HepG2 (cell line): ENCODE measurements at regions not wholly inside any gene's neighbourhood (a gene's known extent, or its start where the extent isn't known, plus 50 kb on each side); places are given as distances from the start of the nearest gene placed in this dataset.

Experiments used
- ATAC-seq: fragments of 200-7000 bp; cut with Tn5 transposase; 3 replicates; pipeline ENCODE4 v1.9.1; 2020; ENCODE audit warnings: mild to moderate bottlenecking, moderate library complexity
- BruUV-seq: library from RNA; stranded (reverse); fragments of 400-500 nt; replicated peaks from 2 replicates; lab custom pipeline; 2021; lab: Mats Ljungman, UMichigan
- CTCF ChIA-PET: fragments of 300-600 bp; formaldehyde crosslinking; extraction: SDS; loops from one replicate; lab custom pipeline; 2021; ENCODE audit warnings: low total read pairs, inconsistent platforms, low intra/inter-chr PET ratio; lab: Yijun Ruan, JAX
- POLR2A ChIA-PET: fragments of 350-600 bp; sonication (Branson Sonifier 250); formaldehyde crosslinking; loops from one replicate; lab custom pipeline; 2020; ENCODE audit warnings: antibody characterized with exemption, inconsistent platforms; lab: Yijun Ruan, JAX
- DNase-seq: peaks from one replicate; pipeline ENCODE4 v3.0.0-alpha.2; 2015; ENCODE audit warnings: low spot score
- FAIRE-seq: peaks from 3 replicates; lab custom pipeline; 2011; peaks lifted over from hg19 to GRCh38; lab: Jason Lieb, UNC
- H2AFZ ChIP-seq: one replicate; pipeline ENCODE4 v1.6.1; 2011; ENCODE audit warnings: low read length, inconsistent platforms
- H3K27ac ChIP-seq: fragments of 300-600 bp; 3 replicates; pipeline ENCODE4 v1.8.0; 2011; ENCODE audit warnings: mixed run types, mild to moderate bottlenecking, mixed read lengths, low read length, inconsistent platforms; ENCODE audit not compliant: insufficient read depth; ENCODE audit errors: extremely low read length
- H3K27me3 ChIP-seq, 2 experiments: fragments of 200-600 bp in 1 of 2; 2 replicates in 1 of 2; 3 replicates in 1 of 2; pipeline versions ENCODE4 v1.6.0 to v1.8.0; 2011; ENCODE audit warnings: low read length in 2 of 2, mild to moderate bottlenecking in 2 of 2, moderate library complexity in 2 of 2, inconsistent platforms in 1 of 2; ENCODE audit not compliant: insufficient read depth in 2 of 2, control insufficient read depth in 1 of 2
- H3K36me3 ChIP-seq, 2 experiments: fragments of 200-600 bp in 1 of 2; replicated peaks in 1 of 2; 2 replicates in 1 of 2; 3 replicates in 1 of 2; pipeline versions ENCODE4 v1.5.1 to v1.8.0; 2011; ENCODE audit warnings: low read length in 2 of 2, inconsistent platforms in 1 of 2; ENCODE audit not compliant: insufficient read depth in 2 of 2, control insufficient read depth in 1 of 2
- H3K4me1 ChIP-seq: 2 replicates; pipeline ENCODE4 v1.5.1; 2012; ENCODE audit warnings: low read length, inconsistent platforms; ENCODE audit not compliant: insufficient read depth
- H3K4me2 ChIP-seq: 2 replicates; pipeline ENCODE4 v1.6.0; 2011; ENCODE audit warnings: low read depth, low read length, inconsistent platforms
- H3K4me3 ChIP-seq, 3 experiments: fragments of 200-600 bp in 1 of 3; sonication (generic), shearing (Covaris generic) in 1 of 3; replicated peaks in 1 of 3; 2 replicates each; pipeline ENCODE4 v1.5.1; 2011 to 2016; ENCODE audit warnings: low read length in 3 of 3, inconsistent platforms in 2 of 3, low read depth in 2 of 3, mild to moderate bottlenecking in 2 of 3, control low read depth in 1 of 3, mixed read lengths in 1 of 3; ENCODE audit not compliant: insufficient read depth in 1 of 3
- H3K79me2 ChIP-seq: one replicate; pipeline ENCODE4 v1.6.1; 2011; ENCODE audit warnings: low read length, inconsistent platforms; ENCODE audit not compliant: insufficient read depth
- H3K9ac ChIP-seq: 2 replicates; pipeline ENCODE4 v1.6.0; 2011; ENCODE audit warnings: mild to moderate bottlenecking, low read depth, low read length, inconsistent platforms; ENCODE audit not compliant: insufficient read depth
- H3K9me3 ChIP-seq: 2 replicates; pipeline ENCODE4 v1.5.1; 2012; ENCODE audit warnings: mild to moderate bottlenecking, low read length
- H4K20me1 ChIP-seq: 2 replicates; pipeline ENCODE4 v1.6.0; 2011; ENCODE audit warnings: inconsistent platforms, mild to moderate bottlenecking, low read length, moderate library complexity; ENCODE audit not compliant: insufficient read depth
- ARID2 ChIP-seq: sonication (generic); formaldehyde crosslinking; IDR thresholded peaks from 2 replicates; pipeline ENCODE4 v1.8.1; 2022; ENCODE audit warnings: mild to moderate bottlenecking, missing genetic modification reagents, borderline replicate concordance
- ASH2L ChIP-seq: fragments of 300-600, 200-600 bp; sonication (generic); IDR thresholded peaks from 2 replicates; pipeline ENCODE4 v1.7.0; 2017; ENCODE audit warnings: low read depth, mild to moderate bottlenecking, moderate library complexity, mixed read lengths, low read length; ENCODE audit not compliant: insufficient read length
- ATF7-NPFF ChIP-seq: sonication (generic); formaldehyde crosslinking; IDR thresholded peaks from 2 replicates; pipeline ENCODE4 v1.8.1; 2023; ENCODE audit warnings: mild to moderate bottlenecking, low read depth, missing genetic modification reagents, moderate library complexity
- CBX2 ChIP-seq, 2 experiments: fragments of 200-600 bp in 1 of 2; sonication (generic); formaldehyde crosslinking in 1 of 2; IDR thresholded peaks; 2 replicates each; pipeline versions ENCODE4 v1.7.0 to v1.8.1; 2018 to 2022; ENCODE audit warnings: low read depth in 2 of 2, low read length in 1 of 2, mild to moderate bottlenecking in 1 of 2, missing genetic modification reagents in 1 of 2
- KMT2B ChIP-seq: IDR thresholded peaks from 2 replicates; pipeline ENCODE4 v1.6.1; 2016; ENCODE audit warnings: missing genetic modification reagents, missing compliant biosample characterization
- NCOR1 ChIP-seq: fragments of 200-600 bp; sonication (generic); IDR thresholded peaks from 2 replicates; pipeline ENCODE4 v1.7.0; 2017; ENCODE audit warnings: antibody characterized with exemption, low read length, borderline replicate concordance
- SMARCE1 ChIP-seq: fragments of 450-650 bp; IDR thresholded peaks from 2 replicates; pipeline ENCODE4 v1.6.1; 2017; ENCODE audit warnings: borderline replicate concordance
- SNRNP70 ChIP-seq: fragments of 200-400 bp; formaldehyde crosslinking; IDR thresholded peaks from 2 replicates; pipeline ENCODE4 v1.6.1; 2017; ENCODE audit warnings: mild to moderate bottlenecking, low read depth, low read length, moderate library complexity
- SRF ChIP-seq: IDR thresholded peaks from 2 replicates; pipeline ENCODE4 v1.6.1; 2011; ENCODE audit warnings: mild to moderate bottlenecking, low read depth, low read length, moderate library complexity
- THYN1 ChIP-seq: sonication (generic); formaldehyde crosslinking; IDR thresholded peaks from 2 replicates; pipeline ENCODE4 v1.8.1; 2023; ENCODE audit warnings: low read depth, mild to moderate bottlenecking, moderate library complexity, missing genetic modification reagents, borderline replicate concordance
- ZNF326 ChIP-seq: sonication (generic); formaldehyde crosslinking; IDR thresholded peaks from 2 replicates; pipeline ENCODE4 v1.4.0; 2020; ENCODE audit warnings: missing genetic modification reagents, borderline replicate concordance
- ZNF44 ChIP-seq: sonication (generic); formaldehyde crosslinking; IDR thresholded peaks from 2 replicates; pipeline ENCODE4 v1.5.1; 2020; ENCODE audit warnings: mild to moderate bottlenecking, missing genetic modification reagents
- WGBS: methylation state at CpG from one replicate; pipeline ENCODE4 v1.1.6; 2017; ENCODE audit warnings: low lambda C conversion rate; 5-methylcytosine and 5-hydroxymethylcytosine counted together
- in situ Hi-C: cut with HindIII; loops from 2 replicates; pipeline ENCODE4 v1.10.0; 2017; ENCODE audit warnings: low pct_unique_long_range_greater_than_20kb; ENCODE audit not compliant: extremely low pct_ligation_motif_present
- intact Hi-C: fragments of 100-400 bp; cut with micrococcal nuclease; formaldehyde crosslinking; loops from one replicate; pipeline ENCODE4 v1.10.0; 2022; ENCODE audit not compliant: unreplicated experiment
- TF ChIP-seq, protein P1 (sequence below): sonication (generic); formaldehyde crosslinking; IDR thresholded peaks from 2 replicates; pipeline ENCODE4 v1.5.0; 2020; ENCODE audit warnings: mild to moderate bottlenecking, missing genetic modification reagents
- TF ChIP-seq, protein P2 (sequence below): IDR thresholded peaks from 2 replicates; pipeline ENCODE4 v1.6.1; 2016; ENCODE audit warnings: low read depth, borderline replicate concordance
- TF ChIP-seq, protein P3 (sequence below): sonication (generic); formaldehyde crosslinking; IDR thresholded peaks from 2 replicates; pipeline ENCODE4 v1.8.1; 2022; ENCODE audit warnings: low read depth, mild to moderate bottlenecking, missing genetic modification reagents
- TF ChIP-seq, protein P4 (sequence below): sonication (generic); formaldehyde crosslinking; IDR thresholded peaks from 2 replicates; pipeline ENCODE4 v1.5.0; 2020; ENCODE audit warnings: mild to moderate bottlenecking, missing genetic modification reagents, moderate library complexity

DNA sequence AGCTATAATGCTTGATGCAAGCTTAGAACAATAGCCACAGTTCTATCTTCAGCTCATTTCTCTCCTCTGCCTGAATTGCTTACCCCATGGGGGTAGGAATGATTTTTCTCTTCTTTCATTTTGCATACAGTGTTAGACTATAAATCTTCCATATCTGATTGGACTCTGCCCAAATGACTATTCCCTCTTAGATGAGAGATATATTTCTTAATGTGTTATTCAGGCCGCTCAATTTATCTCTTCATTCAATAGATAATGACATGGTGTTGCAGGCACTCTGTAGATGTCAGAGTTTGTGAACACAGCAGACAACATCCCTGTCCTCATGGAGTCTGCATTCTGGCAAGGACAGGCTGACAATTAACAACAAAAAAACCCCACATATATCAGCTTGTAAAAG, 443.7 kb upstream of the CELF4 start:
- Histone ChIP-seq H2AFZ (no peak overlapping the region), H3K9ac (no peak overlapping the region), H3K27ac (no peak overlapping the region), H3K4me3 (no peak overlapping the region), H3K9me3 (no peaks in the 10 kb centered on the region), H3K79me2 (no peaks in the 10 kb centered on the region), H4K20me1 (no peaks in the 10 kb centered on the region), H3K4me2 (no peak overlapping the region), H3K36me3 (no peaks in the 10 kb centered on the region), H3K27me3 (no peaks in the 10 kb centered on the region), H3K4me1 (no peaks in the 10 kb centered on the region)
- ChIA-PET POLR2A (no interaction called here), CTCF (no interaction called here)
- no peak for DNase-seq
- no TSS peak for BruUV-seq
- in situ Hi-C loops (no loop called here), intact Hi-C loops (no loop called here)
- WGBS = 6% methylated on average over 1 of the region's 1 CpG
- FAIRE-seq = no peak
- TF ChIP-seq ZNF44 (CRISPR knock-in tag) (no peak), CBX2 (IDR thresholded peaks at IDR 0.05; ENCODE audit: low read depth, low read length) (no peak), CBX2 (CRISPR knock-in tag; IDR thresholded peaks at IDR 0.05; ENCODE audit: low read depth) (no peak), SRF (no peak), ASH2L (no peak), SNRNP70 (no peak), ATF7-NPFF (CRISPR knock-in tag) (no peak), SMARCE1 (no peak), THYN1 (CRISPR knock-in tag) (no peak), NCOR1 (no peak), KMT2B (no peak), ARID2 (CRISPR knock-in tag) (no peak), ZNF326 (CRISPR knock-in tag) (no peak)
- TF ChIP-seq, protein P1, sequence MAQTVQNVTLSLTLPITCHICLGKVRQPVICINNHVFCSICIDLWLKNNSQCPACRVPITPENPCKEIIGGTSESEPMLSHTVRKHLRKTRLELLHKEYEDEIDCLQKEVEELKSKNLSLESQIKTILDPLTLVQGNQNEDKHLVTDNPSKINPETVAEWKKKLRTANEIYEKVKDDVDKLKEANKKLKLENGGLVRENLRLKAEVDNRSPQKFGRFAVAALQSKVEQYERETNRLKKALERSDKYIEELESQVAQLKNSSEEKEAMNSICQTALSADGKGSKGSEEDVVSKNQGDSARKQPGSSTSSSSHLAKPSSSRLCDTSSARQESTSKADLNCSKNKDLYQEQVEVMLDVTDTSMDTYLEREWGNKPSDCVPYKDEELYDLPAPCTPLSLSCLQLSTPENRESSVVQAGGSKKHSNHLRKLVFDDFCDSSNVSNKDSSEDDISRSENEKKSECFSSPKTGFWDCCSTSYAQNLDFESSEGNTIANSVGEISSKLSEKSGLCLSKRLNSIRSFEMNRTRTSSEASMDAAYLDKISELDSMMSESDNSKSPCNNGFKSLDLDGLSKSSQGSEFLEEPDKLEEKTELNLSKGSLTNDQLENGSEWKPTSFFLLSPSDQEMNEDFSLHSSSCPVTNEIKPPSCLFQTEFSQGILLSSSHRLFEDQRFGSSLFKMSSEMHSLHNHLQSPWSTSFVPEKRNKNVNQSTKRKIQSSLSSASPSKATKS = no peak
- TF ChIP-seq, protein P2, sequence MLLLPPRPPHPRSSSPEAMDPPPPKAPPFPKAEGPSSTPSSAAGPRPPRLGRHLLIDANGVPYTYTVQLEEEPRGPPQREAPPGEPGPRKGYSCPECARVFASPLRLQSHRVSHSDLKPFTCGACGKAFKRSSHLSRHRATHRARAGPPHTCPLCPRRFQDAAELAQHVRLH (CRISPR knock-in tag) = no peak
- TF ChIP-seq, protein P3, sequence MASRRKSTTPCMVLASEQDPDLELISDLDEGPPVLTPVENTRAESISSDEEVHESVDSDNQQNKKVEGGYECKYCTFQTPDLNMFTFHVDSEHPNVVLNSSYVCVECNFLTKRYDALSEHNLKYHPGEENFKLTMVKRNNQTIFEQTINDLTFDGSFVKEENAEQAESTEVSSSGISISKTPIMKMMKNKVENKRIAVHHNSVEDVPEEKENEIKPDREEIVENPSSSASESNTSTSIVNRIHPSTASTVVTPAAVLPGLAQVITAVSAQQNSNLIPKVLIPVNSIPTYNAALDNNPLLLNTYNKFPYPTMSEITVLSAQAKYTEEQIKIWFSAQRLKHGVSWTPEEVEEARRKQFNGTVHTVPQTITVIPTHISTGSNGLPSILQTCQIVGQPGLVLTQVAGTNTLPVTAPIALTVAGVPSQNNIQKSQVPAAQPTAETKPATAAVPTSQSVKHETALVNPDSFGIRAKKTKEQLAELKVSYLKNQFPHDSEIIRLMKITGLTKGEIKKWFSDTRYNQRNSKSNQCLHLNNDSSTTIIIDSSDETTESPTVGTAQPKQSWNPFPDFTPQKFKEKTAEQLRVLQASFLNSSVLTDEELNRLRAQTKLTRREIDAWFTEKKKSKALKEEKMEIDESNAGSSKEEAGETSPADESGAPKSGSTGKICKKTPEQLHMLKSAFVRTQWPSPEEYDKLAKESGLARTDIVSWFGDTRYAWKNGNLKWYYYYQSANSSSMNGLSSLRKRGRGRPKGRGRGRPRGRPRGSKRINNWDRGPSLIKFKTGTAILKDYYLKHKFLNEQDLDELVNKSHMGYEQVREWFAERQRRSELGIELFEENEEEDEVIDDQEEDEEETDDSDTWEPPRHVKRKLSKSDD (CRISPR knock-in tag) = no peak
- TF ChIP-seq, protein P4, sequence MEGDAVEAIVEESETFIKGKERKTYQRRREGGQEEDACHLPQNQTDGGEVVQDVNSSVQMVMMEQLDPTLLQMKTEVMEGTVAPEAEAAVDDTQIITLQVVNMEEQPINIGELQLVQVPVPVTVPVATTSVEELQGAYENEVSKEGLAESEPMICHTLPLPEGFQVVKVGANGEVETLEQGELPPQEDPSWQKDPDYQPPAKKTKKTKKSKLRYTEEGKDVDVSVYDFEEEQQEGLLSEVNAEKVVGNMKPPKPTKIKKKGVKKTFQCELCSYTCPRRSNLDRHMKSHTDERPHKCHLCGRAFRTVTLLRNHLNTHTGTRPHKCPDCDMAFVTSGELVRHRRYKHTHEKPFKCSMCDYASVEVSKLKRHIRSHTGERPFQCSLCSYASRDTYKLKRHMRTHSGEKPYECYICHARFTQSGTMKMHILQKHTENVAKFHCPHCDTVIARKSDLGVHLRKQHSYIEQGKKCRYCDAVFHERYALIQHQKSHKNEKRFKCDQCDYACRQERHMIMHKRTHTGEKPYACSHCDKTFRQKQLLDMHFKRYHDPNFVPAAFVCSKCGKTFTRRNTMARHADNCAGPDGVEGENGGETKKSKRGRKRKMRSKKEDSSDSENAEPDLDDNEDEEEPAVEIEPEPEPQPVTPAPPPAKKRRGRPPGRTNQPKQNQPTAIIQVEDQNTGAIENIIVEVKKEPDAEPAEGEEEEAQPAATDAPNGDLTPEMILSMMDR (CRISPR knock-in tag) = no peak
- no peak for ATAC-seq
